Stimulated activated CD4-positive, alpha-beta T cell treated with anti-CD3 and anti-CD28 coated beads, Interleukin-15, amount 100 ng/mL, for 24 hours (primary cell): ENCODE measurements at regions not wholly inside any gene's neighbourhood (a gene's known extent, or its start where the extent isn't known, plus 50 kb on each side); places are given as distances from the start of the nearest gene placed in this dataset.

Experiments
- DNase-seq: peaks from one replicate; pipeline ENCODE4 v3.0.0-alpha.2; 2020

DNA sequence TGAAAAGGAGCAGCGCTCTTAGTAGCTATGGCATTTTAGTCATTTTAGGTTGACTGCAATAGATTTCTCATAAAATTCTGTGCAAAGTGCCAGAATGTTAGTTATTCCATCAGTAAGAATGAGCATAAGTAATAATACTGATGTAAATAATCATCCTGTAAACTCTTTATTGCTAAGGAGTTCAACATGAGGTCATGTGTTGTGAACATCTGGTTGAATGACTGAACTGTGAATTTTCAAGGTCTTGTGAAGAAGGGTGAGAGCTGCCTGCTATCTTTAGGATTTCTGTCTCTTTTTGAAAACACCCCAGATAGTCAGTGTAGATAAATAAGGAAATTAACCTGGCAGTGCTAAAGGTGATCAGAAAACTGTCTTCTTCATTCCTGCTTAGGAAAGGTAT is 333.4 kb upstream of the TBC1D5 start:
- DNase-seq = no peak

DNA sequence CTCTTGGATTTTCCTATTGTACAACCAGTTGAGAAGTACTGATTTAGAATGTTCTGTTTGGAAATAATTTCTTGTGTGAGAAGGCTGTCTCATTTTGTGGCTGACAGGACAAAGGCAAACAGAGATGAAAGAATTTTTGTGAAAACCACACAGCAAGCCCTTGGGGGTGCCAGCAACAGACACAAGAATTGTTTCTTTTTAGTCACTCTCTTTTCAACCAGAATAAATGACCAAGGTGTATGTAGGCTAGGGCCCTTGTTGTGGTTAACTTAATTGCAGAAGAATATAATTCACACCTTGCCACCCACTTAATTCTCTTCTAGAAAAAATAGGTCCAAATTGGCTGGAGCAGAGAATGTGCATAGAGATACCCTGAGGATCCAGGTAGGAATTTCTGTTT is 329.4 kb upstream of the TBC1D5 start:
- DNase-seq = no peak

DNA sequence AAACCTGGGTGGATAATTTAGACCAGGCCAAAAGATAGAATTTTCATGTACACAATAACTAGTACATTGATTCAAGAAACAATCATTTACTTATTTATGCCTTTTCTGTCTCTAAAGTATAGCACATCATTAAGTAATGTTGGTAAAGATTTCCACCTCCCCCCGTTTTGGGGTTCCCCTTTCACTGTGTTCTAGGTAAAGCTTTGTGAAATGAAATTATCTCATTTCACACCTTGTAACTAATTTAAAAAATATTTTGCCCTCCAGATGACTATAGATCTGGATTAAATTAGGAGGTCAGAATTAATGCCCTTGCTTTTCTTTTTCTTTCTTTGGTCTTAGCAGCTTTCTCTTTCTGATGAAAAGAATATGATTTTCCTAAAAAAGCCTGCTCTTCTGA is 328.5 kb upstream of the TBC1D5 start:
- no peak for DNase-seq

DNA sequence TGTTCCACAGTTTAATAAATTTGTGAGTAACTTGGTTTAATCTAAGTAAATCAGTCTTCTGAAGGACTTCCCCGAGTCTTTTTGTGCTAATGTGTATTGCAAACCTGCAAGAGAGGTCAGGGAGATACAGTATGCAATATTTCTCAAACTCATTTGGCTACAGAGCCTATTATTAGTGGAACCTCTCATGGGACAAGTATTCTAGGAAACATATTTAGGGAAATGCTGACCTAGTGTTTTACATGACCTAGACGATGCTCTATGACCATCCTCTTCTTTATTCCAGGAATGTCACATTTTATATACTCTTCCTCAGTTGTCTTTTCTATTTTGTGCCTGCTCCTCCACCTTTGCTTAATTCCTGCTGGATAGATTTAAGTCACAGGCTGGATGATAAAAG is 327.8 kb upstream of the TBC1D5 start:
- DNase-seq = no peak

DNA sequence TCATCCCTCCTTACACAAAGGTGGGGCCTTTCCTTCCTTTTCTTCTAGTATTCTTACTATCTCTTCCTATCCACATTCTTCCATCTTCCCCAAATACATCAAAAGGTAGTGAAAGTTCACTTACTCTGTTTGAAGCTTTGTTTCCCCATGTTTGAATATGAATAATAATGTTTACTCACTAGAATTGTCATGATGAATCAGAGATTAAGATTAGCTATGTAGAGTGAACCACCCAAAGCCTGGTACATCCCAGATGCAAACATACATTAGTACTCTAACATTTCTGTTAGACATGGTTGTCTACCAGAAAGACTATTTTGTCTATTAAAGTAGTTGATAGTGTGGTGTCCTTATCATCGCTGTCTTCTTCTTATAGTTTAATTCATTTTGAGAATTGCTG is 327.1 kb upstream of the TBC1D5 start:
- no peak for DNase-seq

DNA sequence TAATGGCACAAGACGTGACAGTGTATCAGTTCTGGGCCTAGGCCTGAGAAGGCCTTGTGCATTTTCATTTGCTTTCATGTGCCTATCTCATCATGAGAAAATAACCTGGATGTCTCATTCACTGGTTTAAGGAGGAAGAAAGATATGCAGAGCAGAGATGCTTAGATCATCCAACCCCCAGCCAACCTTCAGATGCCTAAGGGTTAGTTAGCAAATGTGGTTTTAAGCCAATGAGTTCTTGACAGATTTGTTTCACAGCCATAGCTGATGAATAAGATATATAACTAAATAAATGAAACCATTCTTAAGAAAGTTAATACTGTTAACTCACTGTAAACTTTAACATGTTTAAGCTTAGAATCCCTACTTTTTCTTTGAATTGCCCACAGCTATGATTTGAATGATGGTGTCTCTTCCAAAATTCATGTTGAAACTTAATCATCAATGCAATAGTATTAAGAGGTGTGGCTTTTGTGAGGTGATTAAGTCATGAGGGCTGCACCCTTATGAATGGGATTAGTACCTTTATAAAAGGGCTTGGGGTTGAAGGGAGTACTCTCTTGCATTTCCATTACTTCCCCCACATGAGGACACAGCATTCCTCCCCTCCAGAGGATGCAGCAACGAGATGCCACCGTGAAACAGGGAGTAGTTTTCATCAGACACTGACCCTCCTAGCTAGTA is 324.6 kb upstream of the TBC1D5 start:
- no peak for DNase-seq

DNA sequence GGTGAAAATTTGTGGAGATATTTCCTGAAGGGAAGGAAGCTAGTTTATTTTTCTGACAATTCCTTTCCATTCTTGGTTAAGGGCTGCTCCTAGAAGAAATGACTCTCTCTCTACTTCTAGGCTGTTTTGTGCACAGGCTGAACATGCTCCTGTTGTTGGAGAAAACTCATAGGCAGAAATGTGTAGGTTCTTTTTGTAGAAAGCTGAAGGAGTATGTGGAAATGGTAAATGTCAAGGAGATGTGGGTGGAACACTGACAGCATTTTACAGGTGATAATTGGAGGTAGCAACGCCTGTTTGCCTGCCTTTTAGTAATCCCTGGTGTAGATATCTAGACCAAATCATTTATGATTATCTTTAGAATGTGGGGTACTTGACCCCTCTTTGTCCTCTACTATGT is 322.2 kb upstream of the TBC1D5 start:
- no peak for DNase-seq

DNA sequence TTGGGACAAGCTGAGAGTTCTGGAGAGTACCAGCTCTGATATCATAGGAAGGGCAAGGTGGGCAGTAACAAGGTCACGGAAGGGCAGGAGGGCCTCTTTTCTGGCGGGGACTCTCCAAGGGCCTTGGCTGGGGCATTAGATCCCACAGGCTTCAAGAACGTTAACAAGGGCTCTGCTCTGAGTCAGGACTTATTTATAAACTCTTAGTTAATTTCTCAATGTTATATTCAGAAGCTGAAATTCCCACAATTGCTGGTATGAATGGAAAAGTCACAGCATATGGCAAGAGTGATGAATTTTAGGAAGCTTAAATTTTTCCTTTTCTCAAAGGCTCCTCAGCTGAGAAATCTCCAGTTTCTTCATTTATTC is 320.2 kb upstream of the TBC1D5 start:
- no peak for DNase-seq

DNA sequence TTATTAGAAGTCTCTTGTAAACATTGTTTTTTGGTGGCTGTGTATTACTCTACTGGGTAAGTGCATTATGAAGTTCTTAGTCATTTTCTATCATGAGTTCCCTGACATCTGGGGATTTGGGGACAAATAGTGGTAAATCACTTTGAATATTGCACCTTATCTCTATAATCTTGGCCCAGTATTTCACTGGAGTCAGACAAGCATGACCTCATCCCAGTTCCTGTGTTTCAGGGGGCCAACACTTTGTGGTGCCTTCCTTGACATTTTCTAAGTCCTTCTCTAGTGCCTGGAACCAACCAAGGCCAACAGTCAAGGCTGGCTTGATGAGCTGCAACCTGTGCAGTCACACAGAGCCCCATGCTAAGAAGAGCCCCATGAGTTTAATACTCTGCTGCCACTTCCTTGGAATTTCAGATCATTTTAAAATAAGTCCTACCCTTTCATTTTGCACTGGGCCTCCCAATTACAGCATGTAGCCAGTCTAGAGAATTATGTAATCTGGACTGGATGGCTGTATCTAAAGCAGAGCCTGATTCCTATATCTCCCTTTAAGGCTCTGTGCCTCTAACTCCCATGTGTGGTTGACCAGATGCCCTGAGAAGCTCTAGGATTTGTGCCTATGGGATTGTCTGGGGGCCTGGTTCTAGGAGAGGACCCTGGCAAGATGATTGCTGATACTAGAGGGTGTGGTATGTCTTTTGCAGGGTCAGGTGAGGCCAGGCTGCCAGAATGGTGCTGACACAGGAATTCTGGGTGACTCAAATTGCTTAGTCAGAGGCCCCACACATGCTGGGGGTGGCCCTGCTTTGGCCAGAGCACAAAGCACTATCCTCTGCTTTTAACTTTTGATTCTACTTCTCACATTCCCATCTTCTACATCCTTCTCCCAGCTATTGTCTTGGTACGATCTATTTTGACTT is 319.6 kb upstream of the TBC1D5 start:
- DNase-seq = no peak

DNA sequence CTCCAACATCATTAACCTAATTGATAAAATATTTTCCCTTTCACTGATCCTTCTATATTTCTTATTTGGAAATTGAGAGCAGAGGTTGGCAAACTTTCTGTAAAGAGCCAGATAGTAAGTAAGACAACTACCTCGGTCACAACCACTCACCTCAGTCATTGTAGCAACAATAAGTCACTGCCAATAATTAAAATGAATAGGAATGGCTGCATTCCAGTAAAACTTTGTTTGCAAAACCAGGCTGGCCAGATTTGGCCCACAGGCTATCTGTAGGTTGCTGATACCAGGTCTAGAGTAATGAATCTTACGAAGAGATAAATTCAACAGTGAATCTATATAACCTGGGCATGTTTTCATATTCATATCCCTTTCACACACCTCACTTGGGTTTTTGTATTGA is 316.2 kb upstream of the TBC1D5 start:
- no peak for DNase-seq

DNA sequence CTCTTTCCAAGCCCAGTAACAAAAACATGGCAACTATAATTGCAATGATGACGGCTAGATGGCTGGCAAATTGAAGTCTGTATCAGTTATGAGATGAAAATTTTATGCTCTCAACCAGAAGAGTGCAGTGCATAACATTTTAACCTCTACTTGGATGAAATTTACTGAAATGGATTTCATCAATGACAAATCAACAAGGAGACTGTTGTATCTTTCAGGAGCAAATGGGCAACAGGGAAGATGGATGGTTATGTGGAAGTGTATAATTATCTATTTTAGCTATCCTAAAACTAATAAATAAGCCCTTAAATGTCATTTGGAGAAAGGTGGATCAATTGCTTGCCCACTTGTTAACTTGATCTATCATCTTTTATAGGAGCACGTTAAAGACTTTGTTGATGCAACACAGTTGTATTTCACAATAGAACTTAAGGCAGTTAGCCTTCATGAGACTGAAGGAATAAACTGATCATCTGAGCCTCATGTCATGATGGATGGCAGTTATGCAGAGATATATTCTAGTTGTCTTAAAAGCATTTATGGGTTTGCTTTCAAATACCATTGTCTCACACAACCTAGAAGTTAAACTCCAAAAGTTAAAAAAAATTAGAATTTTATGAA is 315.1 kb upstream of the TBC1D5 start:
- no peak for DNase-seq

DNA sequence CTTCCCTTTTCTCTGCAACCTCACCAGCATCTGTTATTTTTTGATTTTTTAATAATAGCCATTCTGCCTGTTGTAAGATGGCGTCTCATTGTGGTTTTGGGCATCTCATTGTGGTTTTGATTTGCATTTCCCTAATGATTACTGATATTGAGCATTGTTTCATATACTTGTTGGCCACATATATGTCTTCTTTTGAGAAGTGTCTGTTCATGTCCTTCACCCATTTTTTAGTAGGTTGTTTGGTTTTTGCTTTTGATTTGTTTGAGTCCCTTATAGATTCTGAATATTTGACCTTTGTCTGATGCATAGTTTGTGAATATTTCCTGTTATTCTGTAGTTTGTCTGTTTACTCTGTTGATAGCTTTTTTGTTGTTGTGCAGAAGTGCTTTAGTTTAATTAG is 312.2 kb upstream of the TBC1D5 start:
- DNase-seq = no peak

DNA sequence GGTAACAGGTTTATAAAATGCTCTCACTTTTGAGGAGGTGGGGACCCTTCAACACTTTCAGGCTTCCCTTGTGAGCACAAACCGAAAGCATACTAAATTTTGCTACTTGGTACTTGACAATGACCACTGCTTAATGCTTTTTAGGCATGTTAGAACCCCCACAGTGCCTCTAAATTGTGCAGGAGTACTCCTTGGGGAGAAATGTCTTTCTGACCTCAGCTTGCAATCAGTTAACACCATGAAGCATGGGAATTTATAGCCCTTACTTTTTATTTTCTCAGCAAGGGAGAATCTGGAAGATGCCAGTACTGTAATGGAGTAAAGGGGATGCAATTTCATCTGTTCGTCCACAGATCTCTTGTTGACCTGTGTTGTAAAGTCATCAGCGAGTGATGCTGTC is 308.9 kb upstream of the TBC1D5 start:
- DNase-seq = no peak

DNA sequence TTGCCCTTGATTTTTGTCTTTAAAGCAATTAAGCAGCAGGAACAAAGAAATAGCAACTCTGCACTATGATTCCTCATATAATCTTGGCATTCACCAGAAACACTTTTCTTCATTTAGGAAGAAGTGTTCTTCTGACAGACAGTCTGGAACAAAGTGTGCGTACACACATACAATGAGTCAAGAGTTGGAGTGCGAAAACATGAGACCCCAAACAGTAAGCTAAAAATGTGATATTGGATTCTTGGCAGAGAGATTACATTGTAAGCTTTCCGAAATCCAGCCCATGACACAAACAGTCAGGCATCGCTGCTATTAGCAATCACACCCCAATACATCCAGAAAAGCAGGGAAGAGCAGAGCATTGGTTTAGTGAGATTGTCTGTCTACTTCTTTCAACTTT is 306.7 kb upstream of the TBC1D5 start:
- DNase-seq = no peak

DNA sequence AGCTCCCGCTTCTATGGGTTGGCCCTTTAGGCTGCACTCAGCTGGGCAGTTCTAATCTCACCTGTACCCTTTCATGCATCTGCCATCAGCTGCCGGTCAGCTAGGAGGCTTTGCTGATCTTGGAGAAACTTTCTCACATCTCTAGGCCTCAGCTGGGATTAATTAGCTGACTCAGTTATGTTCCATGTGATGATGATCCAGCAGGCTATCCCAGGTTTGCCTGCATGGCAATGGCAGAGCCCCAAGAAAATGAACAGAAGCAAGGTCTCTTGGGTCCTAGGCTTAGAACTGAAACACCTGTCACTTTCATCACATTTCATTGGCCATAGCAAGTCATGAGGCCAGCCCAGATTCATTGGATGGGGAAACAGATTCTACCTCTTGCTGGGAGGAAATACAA is 304.6 kb upstream of the TBC1D5 start:
- DNase-seq = no peak

DNA sequence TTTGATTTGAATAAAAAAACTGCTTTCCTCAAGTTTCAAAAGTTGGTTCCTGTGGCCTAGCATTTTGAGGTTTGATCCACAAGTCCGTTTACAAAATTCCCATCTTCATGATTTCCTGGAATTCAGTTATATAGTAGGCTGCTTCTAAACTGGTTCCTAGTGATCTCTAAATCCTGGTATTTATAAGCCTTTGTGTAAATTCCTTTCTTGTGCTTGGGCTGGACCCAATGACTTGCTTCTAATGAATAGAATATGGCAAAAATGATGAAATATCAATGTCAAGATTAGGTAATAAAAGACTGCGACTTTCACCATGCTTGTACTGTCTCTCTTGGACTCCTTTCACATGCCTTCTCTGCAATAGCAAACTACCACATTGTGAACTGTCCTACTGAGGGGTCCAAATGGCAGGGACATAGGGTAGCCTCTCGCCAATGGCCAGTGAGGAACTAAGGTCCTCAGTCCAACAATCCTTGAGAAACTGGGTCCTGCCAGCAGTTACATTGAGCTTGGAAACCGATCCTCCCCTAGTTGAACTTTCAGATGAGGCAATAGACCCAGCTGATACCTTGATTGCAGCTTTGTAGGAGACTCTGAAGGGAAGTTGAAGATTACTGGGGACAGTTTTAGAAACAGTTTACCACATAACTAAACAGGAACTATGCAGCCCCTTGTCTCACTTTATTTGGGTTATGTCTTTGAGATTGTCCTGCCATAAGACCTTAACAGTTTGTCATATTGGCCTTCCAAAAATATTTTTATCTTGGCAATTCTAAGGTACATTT is 303.9 kb upstream of the TBC1D5 start:
- no peak for DNase-seq

DNA sequence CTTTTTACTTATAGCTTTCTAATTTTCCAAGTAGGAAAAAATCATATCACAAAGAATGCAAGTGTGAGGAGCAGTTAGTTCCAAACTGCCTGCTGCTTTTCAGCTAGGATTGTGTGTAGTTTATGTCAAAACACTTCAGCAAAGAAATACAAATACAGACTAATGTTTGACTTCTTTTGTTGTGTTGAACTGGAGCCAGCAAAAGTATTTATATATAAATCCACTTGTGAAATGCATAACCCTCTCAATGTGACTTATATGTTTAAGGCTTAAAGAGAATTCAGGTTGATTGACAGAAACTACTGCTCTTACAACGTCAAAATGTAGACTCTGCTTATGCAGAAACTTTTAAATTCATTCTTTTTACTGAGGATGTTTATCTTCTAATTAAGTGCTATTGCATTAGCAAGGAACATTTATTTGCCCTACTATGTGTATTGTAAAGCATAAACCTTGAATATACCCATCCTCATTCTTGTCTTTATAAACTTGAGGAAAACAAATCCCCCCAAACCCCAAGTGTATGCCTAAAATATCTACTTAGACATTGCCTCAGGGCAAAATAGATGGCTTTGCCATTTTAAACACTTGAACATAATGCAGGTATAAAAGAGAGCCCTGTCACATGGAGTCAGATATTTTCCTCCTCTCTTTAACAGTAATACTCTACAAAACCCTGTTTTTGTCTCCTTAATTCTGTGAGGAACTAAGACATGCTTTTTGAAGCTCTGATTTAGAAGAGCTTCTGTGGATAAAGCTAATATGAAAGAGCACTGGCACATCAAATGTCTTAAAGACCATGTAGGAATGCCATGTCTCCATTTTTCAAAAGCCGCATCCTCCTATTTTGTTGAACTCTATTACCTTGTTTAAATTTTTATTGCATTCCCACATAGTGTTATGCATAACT is 302.8 kb upstream of the TBC1D5 start:
- DNase-seq = no peak

DNA sequence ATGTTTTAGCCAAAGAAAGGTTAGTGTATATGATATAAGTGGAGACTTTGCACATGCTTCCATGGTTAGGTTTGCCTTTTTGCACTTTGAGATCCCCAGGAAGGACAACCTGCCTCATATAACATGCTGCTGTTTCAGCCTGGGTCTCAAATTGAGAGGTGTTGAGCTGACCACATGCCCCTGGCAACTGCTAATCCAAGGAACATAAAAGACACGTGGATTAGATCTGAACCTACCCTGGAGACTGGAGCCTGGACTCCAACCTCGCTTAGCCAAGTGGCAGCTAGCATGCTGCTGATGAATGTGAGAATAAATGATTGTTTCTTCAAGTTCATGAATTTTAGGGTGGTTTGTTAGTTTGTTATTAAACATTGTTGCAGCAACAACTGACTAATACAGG is 301.8 kb upstream of the TBC1D5 start:
- DNase-seq = no peak

DNA sequence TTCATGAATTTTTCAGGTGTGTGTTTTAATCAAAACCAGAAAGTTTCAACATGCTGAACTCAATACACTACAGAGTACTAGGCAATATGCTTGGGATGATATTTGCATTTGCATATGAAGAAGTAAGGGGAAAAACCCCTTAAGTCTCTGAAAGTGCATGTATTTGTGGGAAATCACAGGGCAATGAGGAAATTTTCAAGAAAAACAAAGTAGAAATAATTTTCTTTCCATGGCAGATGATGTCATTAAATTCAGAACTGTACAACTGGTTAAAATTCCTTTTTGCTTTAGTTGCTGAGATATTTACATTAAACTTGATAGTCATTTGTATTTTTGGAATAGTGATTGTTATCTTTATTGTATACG is 294.0 kb upstream of the TBC1D5 start:
- no peak for DNase-seq

DNA sequence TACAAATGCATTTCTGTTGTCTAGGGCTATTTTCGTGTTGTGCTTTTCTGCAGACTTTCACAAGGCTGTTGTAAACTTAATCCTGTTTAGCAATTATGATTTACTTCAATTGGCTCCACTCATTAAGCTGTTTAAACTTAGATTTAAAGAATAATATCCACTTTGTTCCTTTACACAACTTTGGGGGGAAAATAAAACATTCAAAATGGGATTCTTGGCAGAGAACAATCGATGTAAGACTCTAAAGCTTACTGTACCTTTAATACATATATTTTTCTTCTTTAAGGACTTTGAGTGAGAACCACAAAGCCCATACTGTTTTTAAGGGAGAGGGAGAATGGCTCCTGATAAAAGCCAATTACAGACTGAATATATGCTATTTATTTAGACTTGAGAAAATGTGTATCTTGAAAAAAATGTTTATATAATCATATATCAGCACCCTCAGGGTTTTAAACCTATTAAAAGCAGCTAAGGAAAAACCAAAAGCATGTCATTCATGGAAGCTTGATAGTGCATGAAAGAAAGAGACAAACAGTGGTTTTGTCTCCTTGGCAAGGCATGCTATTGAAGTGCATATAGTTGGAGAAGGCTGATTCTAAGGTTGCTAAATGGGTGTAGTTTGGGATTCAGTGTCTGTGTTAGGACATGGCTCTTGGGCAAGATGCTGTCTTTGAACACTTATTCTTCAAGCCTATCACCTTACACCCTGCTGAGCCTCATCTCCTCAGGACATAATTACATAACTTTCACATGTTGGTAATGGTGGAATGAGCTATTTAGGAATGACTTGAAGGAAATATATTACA is 293.4 kb upstream of the TBC1D5 start:
- DNase-seq = no peak

DNA sequence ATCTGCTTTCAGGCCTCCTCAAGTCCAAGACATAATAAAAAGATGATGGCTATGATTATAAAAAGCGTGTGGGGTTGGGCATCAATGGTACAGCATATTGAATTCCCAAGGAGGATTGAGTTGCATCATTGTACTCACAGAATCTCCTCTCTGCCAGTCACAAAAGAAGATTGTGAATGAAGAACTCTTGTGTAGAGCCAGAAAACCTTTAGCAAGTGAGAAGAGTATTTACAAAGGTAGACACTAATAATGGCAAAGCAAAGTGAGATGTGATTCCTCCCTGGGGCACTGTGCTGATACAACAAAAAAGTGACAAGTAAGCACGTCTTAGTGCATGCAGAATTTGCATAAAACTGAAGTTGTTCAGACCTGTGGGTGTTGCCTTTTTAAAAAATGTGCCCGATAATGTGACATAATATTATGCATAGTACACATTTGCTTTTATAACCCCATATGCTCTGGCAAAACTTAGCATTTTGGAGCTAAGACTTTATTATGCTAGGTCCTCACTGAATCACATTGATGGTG is 291.2 kb upstream of the TBC1D5 start:
- no peak for DNase-seq
